HS-5 (cell line): ENCODE measurements at regions not wholly inside any gene's neighbourhood (a gene's known extent, or its start where the extent isn't known, plus 50 kb on each side); places are given as distances from the start of the nearest gene placed in this dataset.

ENCODE experiments used
- DNase-seq: peaks from one replicate; pipeline ENCODE4 v3.0.0-alpha.2; 2012; ENCODE audit warnings: low read depth

GRCh38 chr10:76733441-76733936, 904.1 kb downstream of the KCNMA1 start:
- no peak for DNase-seq

- DNase-seq, result no peak
Observed at GRCh38 chr10:76732306-76732705, 905.3 kb downstream of the KCNMA1 start.

- no peak for DNase-seq
Observed at GRCh38 chr10:76729841-76730487, 907.6 kb downstream of the KCNMA1 start.

GRCh38 chr10:76729346-76729745, 908.3 kb downstream of the KCNMA1 start:
- no peak for DNase-seq

GRCh38 chr10:76727038-76727437, 910.6 kb downstream of the KCNMA1 start:
- DNase-seq, result no peak

- DNase-seq, result no peak
Observed at GRCh38 chr10:76723844-76724243, 913.8 kb downstream of the KCNMA1 start.

- DNase-seq, result no peak
Observed at GRCh38 chr10:76721891-76722505, 915.6 kb downstream of the KCNMA1 start.

- no peak for DNase-seq
Observed at GRCh38 chr10:76719006-76719405, 918.6 kb downstream of the KCNMA1 start.

GRCh38 chr10:76717141-76717540, 920.5 kb downstream of the KCNMA1 start:
- DNase-seq, result peak; percentile 58

- DNase-seq, result no peak
Observed at GRCh38 chr10:76711222-76711997, 926.2 kb downstream of the KCNMA1 start.

- DNase-seq, result no peak
Observed at GRCh38 chr10:76700241-76700640, 937.4 kb downstream of the KCNMA1 start.

- DNase-seq, result no peak
Observed at GRCh38 chr10:76697923-76698322, 939.7 kb downstream of the KCNMA1 start.

- DNase-seq, result no peak
Observed at GRCh38 chr10:76695069-76695468, 942.5 kb downstream of the KCNMA1 start.

- no peak for DNase-seq
Observed at GRCh38 chr10:76686201-76686600, 951.4 kb downstream of the KCNMA1 start.

GRCh38 chr10:76684968-76685367, 952.6 kb downstream of the KCNMA1 start:
- no peak for DNase-seq

- DNase-seq, result no peak
Observed at GRCh38 chr10:76681153-76681552, 956.5 kb downstream of the KCNMA1 start.

GRCh38 chr10:76679030-76679429, 958.6 kb downstream of the KCNMA1 start:
- DNase-seq, result no peak

GRCh38 chr10:76675951-76676587, 961.5 kb downstream of the KCNMA1 start:
- no peak for DNase-seq

- DNase-seq, result no peak
Observed at GRCh38 chr10:76675561-76675950, 962.1 kb downstream of the KCNMA1 start.

- no peak for DNase-seq
Observed at GRCh38 chr10:76667408-76668370, 969.9 kb downstream of the KCNMA1 start.

- no peak for DNase-seq
Observed at GRCh38 chr10:76666891-76667290, 970.7 kb downstream of the KCNMA1 start.
